VCaP (cell line): ENCODE measurements at regions not wholly inside any gene's neighbourhood (a gene's known extent, or its start where the extent isn't known, plus 50 kb on each side); places are given as distances from the start of the nearest gene placed in this dataset.
"Not testable (repeated sequence)": the region's sequence is repeated elsewhere in the genome, so short reads cannot be mapped to it uniquely, and the experiment has no call there.

Source experiments
- H3K27ac ChIP-seq: fragments of 450-650 bp; 2 replicates; pipeline ENCODE4 v1.5.1; 2017
- CTCF ChIP-seq: fragments of 450-650 bp; conservative IDR thresholded peaks from 2 replicates; pipeline ENCODE4 v1.5.1; 2017; ENCODE audit warnings: mild to moderate bottlenecking, moderate library complexity

- no peak for TF ChIP-seq CTCF
Measured at GRCh38 chr5:97496037-97496436, 313.0 kb upstream of the RIOK2 start.

DNA sequence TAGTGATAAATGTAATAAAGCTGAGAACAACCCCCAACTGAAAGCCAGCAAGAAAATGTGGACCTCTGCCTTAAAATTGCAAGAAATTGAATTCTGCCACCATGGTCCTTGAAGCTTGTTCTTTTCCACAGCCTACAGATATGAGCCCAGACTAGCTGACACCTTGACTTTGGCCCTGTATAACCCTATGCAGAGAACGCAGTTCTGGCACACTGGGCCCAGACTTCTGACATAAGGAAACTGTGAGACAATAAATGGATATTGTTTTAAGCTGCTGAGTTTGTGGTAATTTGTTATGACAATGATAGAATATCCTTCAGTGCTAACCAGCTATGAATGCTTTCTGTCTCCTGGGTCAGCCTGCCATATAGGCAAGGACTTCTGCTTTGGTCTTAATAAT, 315.6 kb upstream of the RIOK2 start:
- TF ChIP-seq CTCF, result no peak
- H3K27ac ChIP-seq, result no peak overlapping the region

More at GRCh38 chr5:97496037-97496436, 313.0 kb upstream of the RIOK2 start:
- H3K27ac ChIP-seq, result no peak overlapping the region

- TF ChIP-seq CTCF, result no peak
- no peak overlapping the region for H3K27ac ChIP-seq
Measured at GRCh38 chr5:97499605-97500004, 316.6 kb upstream of the RIOK2 start.

GRCh38 chr5:97501286-97501964, 318.4 kb upstream of the RIOK2 start:
- H3K27ac ChIP-seq, result no peak overlapping the region
- no peak for TF ChIP-seq CTCF

GRCh38 chr5:97501965-97502305, 318.9 kb upstream of the RIOK2 start:
- H3K27ac ChIP-seq, result no peak overlapping the region
- no peak for TF ChIP-seq CTCF

GRCh38 chr5:97508864-97509263, 325.8 kb upstream of the RIOK2 start:
- H3K27ac ChIP-seq, result no peak overlapping the region
- TF ChIP-seq CTCF, result no peak

DNA sequence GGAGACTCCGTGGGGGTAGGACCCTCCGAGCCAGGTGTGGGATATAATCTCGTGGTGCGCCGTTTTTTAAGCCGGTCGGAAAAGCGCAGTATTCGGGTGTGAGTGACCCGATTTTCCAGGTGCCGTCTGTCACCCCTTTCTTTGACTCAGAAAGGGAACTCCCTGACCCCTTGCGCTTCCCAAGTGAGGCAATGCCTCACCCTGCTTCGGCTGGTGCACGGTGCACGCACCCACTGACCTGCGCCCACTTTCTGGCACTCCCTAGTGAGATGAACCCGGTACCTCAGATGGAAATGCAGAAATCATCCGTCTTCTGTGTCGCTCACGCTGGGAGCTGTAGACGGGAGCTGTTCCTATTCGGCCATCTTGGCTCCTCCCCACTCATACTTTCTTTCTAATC, 336.5 kb upstream of the RIOK2 start:
- H3K27ac ChIP-seq, result not testable (repeated sequence)

GRCh38 chr5:97523336-97523735, 340.3 kb upstream of the RIOK2 start:
- H3K27ac ChIP-seq, result not testable (repeated sequence)

DNA sequence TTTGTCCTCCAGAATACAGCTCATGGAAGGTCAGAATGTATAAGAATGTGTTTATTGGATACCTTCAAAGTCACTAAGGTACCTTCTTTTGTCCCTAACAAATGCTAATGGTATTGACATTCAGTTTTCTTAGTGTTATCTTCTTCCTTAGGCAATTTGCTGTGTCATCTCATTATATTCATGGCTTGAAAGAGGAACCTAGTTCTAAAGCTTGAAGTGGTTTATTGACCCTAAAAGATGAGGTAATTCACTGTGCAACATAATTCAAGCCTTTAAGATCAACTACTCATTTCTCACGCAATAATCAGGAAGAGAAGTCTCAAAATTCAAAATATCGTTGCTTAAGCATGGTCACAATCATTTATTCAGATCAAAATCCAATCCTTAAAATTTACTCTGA, 342.7 kb upstream of the RIOK2 start:
- no peak overlapping the region for H3K27ac ChIP-seq
- no peak for TF ChIP-seq CTCF
